ENCODE measurements at regions not wholly inside any gene's neighbourhood (a gene's known extent, or its start where the extent isn't known, plus 50 kb on each side); places are given as distances from the start of the nearest gene placed in this dataset.

GRCh38 chr16:89043636-89044417, 49.8 kb upstream of the ACSF3 start:
- no peak for DNase-seq (ENCODE audit: low read depth)

Data from activated T-helper 9 cell treated with anti-CD3 and anti-CD28 coated beads, Interleukin-2, amount 50 U/mL, for 16 hours (primary cell).